IPS-18a (cell line): ENCODE measurements at regions not wholly inside any gene's neighbourhood (a gene's known extent, or its start where the extent isn't known, plus 50 kb on each side); places are given as distances from the start of the nearest gene placed in this dataset.

ENCODE experiments used
- H3K27ac ChIP-seq: one replicate; pipeline ENCODE4 v1.5.1; 2013; ENCODE audit warnings: low read length
- H3K27me3 ChIP-seq: one replicate; pipeline ENCODE4 v1.6.1; 2013; ENCODE audit warnings: mild to moderate bottlenecking, low read length; ENCODE audit not compliant: control insufficient read depth, insufficient read depth
- H3K36me3 ChIP-seq: one replicate; pipeline ENCODE4 v1.6.1; 2013; ENCODE audit warnings: low read depth, low read length; ENCODE audit not compliant: control insufficient read depth
- H3K4me1 ChIP-seq: one replicate; pipeline ENCODE4 v1.6.1; 2013; ENCODE audit warnings: low read depth, low read length; ENCODE audit not compliant: control insufficient read depth
- H3K4me3 ChIP-seq: one replicate; pipeline ENCODE4 v1.5.1; 2013; ENCODE audit warnings: low read length
- H3K9ac ChIP-seq: one replicate; pipeline ENCODE4 v1.6.1; 2013; ENCODE audit warnings: mild to moderate bottlenecking, low read length, moderate library complexity
- H3K9me3 ChIP-seq: one replicate; pipeline ENCODE4 v1.6.1; 2013; ENCODE audit warnings: low read depth, low read length; ENCODE audit not compliant: control insufficient read depth

DNA sequence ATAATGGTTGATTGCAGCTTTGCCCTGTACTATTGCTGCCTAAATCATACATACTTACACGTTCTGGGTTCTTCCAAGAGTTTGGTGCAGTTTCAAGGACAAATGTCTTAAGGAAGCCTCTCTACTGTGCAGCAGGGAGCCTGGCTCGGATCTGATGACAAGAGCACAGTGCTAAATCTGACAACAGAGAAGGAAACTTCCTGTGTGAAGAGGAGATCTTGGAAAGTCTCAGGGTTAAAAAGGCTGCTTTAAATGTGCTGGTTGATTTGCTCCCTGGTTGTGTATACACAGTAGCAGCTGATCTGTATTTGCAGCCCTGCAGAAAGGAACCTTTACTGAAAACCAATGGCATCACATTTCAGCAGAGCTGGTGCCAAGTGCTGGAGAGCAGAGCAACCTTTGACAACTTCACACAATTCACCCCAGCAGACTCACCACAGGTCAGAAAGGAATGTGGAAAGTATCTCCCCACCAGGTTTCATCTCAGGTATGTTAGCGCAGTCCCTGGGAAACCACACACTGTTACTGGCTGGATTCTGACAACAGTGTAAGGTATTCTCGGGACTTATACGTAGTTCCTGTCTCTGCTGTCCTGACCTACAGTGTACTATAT lies 355.0 kb upstream of the ESRRG start:
- H3K27ac ChIP-seq = no peak overlapping the region
- H3K4me3 ChIP-seq = no peak overlapping the region
- H3K9me3 ChIP-seq = no peaks in the 10 kb centered on the region
- H3K9ac ChIP-seq = no peak overlapping the region
- no peaks in the 10 kb centered on the region for H3K27me3 ChIP-seq
- H3K36me3 ChIP-seq = no peaks in the 10 kb centered on the region
- no peaks in the 10 kb centered on the region for H3K4me1 ChIP-seq

DNA sequence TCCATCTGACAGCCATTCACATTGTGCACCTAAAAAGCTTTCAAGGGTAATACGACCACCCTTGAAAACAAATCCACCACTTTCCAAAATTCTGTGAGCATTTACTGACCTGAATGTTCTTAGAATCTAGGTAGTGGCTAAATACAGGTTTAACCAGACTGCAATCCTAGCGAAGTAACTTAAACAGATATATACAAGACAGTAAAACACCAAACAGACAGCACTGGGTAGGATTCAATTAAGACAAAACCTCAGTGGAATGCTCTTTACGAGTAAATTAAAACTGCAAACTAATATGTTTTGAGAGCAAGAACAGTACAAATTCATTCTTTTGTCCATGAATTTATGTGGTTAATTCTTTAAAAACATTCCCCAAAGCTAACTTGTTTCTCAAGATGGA lies 354.2 kb upstream of the ESRRG start:
- no peak overlapping the region for H3K4me3 ChIP-seq
- no peaks in the 10 kb centered on the region for H3K27me3 ChIP-seq
- H3K9ac ChIP-seq = no peak overlapping the region
- no peaks in the 10 kb centered on the region for H3K36me3 ChIP-seq
- H3K4me1 ChIP-seq = no peaks in the 10 kb centered on the region
- H3K9me3 ChIP-seq = no peaks in the 10 kb centered on the region
- no peak overlapping the region for H3K27ac ChIP-seq

DNA sequence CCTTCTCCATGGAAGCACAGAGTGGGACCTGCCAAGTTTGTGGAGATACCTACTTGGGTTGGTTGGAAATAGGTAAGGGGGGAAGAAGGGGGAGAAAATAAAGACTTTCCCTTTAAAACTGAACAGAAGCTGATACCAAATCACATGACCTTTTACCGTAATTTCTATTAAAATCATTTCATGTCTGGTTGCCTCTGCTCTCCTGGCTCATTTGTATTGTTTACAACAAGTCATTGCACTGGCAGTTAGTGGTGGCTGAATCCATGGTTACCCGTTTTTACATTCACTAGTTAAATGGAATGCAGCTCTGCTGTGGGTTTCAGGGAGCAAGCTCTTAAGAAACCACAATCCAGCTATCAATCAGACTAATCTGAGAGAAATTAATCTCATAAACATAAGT lies 353.7 kb upstream of the ESRRG start:
- H3K27me3 ChIP-seq = no peaks in the 10 kb centered on the region

DNA sequence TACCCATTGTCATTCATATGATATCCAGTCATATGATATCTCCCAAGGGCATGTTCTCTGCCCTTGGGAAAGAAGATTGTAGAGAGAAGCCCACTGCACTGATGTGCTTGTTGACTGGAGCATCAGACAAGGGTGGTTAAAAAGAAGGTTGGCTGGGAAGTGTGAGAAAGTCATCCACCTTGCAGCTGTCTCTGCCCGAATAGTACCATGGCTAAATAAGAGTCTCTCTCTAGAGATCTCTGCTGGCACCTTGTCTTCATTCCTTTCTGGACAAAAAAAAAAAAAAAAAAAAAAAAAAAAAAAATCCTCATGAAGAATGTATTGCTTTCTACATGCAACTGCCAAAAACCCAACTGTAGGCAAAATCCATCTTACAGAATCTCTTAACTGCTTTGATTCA lies 349.7 kb upstream of the ESRRG start:
- H3K27me3 ChIP-seq = no peaks in the 10 kb centered on the region

More for the DNA sequence above, 353.7 kb upstream of the ESRRG start:
- Histone ChIP-seq H3K9ac (no peak overlapping the region), H3K36me3 (no peaks in the 10 kb centered on the region), H3K9me3 (no peaks in the 10 kb centered on the region), H3K27ac (no peak overlapping the region), H3K4me3 (no peak overlapping the region), H3K4me1 (no peaks in the 10 kb centered on the region)

DNA sequence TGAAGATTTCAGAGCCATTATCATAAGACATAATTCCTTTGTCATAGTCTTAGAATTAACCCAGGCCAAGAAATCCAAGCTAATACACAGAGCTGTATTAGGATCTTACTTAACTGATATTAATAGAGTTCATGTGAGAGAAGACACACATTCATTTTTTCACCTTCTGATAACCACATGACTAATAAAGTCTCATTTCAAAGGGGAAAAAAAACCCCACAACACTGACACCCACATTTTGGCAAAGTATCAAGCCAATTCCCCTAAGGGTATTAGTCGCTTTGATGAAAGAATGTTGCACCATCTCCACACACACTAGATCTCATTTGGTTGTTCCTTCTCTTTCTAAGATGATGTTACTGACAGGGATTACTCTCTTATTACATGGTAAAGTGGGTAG lies 344.4 kb upstream of the ESRRG start:
- Histone ChIP-seq H3K9ac (no peak overlapping the region), H3K27me3 (no peaks in the 10 kb centered on the region), H3K27ac (no peak overlapping the region), H3K36me3 (no peaks in the 10 kb centered on the region), H3K4me1 (no peaks in the 10 kb centered on the region), H3K9me3 (no peaks in the 10 kb centered on the region), H3K4me3 (no peak overlapping the region)

More for the DNA sequence above, 349.7 kb upstream of the ESRRG start:
- H3K36me3 ChIP-seq = no peaks in the 10 kb centered on the region
- H3K9ac ChIP-seq = no peak overlapping the region
- H3K9me3 ChIP-seq = no peaks in the 10 kb centered on the region
- H3K4me3 ChIP-seq = no peak overlapping the region
- H3K4me1 ChIP-seq = no peaks in the 10 kb centered on the region
- H3K27ac ChIP-seq = no peak overlapping the region

DNA sequence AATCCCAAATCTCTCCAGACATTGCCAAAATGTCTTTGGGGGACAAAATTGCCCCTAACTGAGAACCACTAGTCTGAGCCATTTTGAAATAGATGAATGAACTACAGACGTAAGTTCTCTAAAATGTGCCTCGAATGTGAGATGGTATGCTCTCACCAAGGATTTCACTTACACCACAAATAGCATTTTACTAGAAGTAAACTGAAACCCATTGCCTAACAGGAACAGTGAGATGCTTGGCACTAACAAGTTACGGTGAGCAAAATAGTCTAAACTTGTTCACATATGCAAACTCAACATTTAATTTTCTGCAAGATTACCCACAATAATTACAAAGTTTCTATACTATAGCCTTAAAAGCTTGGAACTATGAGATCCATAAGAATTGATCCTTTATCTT lies 343.6 kb upstream of the ESRRG start:
- no peaks in the 10 kb centered on the region for H3K27me3 ChIP-seq
- H3K9me3 ChIP-seq = no peaks in the 10 kb centered on the region
- no peak overlapping the region for H3K27ac ChIP-seq
- no peak overlapping the region for H3K4me3 ChIP-seq
- no peaks in the 10 kb centered on the region for H3K4me1 ChIP-seq
- no peak overlapping the region for H3K9ac ChIP-seq
- H3K36me3 ChIP-seq = no peaks in the 10 kb centered on the region

DNA sequence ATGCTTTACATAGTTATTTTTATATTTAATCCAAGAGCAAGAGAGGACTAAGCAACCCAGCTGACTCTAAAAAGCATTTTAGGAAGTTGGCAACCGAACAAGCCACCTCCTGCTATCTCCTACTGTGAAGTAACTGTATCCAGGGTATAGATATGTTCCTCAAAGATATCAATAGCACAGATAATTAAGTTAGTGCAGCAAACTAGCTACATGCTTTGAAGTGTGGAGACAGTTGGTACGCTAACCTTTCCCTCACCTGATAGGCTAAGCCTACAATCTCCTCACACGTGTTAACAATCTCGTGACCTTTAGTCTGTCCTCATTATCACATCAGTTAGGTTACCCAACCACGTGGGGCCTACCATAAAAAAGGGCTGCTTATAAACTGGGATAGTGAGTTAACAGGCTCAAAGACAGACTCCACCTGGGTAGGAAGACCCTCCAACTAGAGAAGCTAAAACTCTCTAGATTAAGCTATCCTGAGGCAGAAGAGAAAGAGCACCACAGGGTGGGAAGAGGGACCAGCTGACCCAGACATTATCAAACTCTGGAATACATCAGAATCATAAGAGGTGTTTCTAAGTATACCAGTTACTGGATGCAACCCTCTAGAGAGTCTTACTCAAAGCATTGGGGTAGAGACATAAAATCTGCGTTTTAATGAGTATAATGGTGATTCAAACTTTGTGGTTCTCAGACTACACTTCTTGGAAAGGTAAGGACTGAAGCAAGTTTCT lies 340.1 kb upstream of the ESRRG start:
- no peaks in the 10 kb centered on the region for H3K9me3 ChIP-seq
- H3K27ac ChIP-seq = no peak overlapping the region
- no peaks in the 10 kb centered on the region for H3K4me1 ChIP-seq
- no peaks in the 10 kb centered on the region for H3K27me3 ChIP-seq
- H3K36me3 ChIP-seq = no peaks in the 10 kb centered on the region
- H3K9ac ChIP-seq = no peak overlapping the region
- H3K4me3 ChIP-seq = no peak overlapping the region

DNA sequence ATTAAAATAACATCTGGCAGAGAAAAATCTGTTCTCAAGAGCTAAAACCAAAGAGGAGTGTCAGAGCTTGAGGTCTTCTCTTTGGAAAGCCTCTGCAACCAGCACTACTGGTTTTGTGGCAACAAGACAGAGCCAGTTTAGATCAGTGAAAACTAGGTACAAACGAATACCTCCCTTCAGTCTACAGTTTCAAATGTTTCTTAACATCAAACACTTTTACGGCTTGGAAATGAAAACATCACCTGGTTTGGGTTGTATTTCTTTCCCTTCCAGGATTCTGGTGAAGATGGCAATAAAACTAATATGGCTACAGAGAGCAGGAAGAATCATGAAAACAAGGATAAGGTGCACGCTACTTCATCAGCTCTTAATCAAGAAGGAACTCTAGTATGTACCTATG lies 339.4 kb upstream of the ESRRG start:
- no peaks in the 10 kb centered on the region for H3K36me3 ChIP-seq
- H3K27ac ChIP-seq = no peak overlapping the region
- H3K27me3 ChIP-seq = no peaks in the 10 kb centered on the region

DNA sequence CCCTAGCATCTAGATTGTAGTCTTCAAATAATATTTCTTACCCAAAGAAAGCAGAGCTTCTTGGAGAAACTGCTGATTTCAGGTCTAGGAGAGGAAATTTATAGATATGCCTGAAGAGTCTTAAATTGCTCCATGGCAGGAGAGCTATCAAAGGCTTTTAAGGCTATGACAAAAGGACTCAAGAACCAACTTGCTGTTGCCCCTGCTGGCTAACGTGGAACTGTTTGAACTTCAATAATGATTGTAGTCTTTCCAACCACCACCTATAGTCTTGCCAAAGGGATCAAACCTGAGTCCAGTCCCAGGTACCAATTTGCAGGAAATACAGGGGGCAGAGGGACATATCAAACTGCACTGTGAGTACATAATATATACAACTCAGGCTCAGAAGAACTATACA lies 336.2 kb upstream of the ESRRG start:
- H3K4me1 ChIP-seq = no peaks in the 10 kb centered on the region
- H3K27ac ChIP-seq = no peak overlapping the region
- H3K27me3 ChIP-seq = no peaks in the 10 kb centered on the region
- H3K4me3 ChIP-seq = no peak overlapping the region
- no peak overlapping the region for H3K9ac ChIP-seq
- H3K36me3 ChIP-seq = no peaks in the 10 kb centered on the region
- H3K9me3 ChIP-seq = no peaks in the 10 kb centered on the region

More for the DNA sequence above, 339.4 kb upstream of the ESRRG start:
- Histone ChIP-seq H3K4me3 (no peak overlapping the region), H3K9ac (no peak overlapping the region), H3K4me1 (no peaks in the 10 kb centered on the region), H3K9me3 (no peaks in the 10 kb centered on the region)

DNA sequence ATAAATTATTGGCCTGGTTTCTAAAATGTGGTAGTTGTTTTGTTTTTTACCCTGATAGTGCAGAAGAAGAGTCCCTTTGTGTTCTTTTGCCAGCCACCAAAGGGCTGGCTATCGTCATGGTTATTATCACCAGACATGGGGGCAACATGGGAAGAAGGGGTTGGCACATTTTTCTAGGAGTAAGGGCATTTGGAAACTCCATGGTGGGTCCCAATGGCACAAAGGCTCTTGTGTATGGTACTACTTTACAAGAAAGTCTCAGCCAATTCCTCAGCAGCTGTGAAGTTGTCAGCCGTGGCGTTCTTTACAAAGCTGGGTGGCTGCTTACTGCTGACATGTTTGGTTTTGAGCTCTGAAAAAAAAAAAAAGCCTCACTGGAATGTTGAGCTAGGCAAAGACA lies 330.4 kb upstream of the ESRRG start:
- Histone ChIP-seq H3K9me3 (no peaks in the 10 kb centered on the region), H3K4me1 (no peaks in the 10 kb centered on the region), H3K9ac (no peak overlapping the region), H3K36me3 (no peaks in the 10 kb centered on the region), H3K27me3 (no peaks in the 10 kb centered on the region), H3K4me3 (no peak overlapping the region), H3K27ac (no peak overlapping the region)

DNA sequence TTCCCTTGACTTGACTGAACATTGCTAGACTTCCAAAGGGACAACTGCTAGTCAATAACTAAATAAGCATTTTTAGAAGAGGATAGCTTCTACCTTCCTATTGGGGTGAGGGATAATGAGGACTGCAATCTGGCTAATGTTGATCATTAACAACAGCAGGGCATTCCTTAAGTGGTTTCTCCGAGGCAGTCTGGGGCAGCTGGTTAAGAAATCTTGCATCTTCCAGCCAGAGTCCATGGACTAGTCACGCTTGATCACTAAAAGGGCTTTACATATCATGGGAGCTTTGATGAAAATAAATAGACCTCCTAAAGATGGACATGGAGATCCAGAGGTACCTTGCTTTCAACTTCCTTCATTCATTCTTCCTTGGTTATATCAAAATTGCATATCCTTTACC lies 329.4 kb upstream of the ESRRG start:
- no peaks in the 10 kb centered on the region for H3K9me3 ChIP-seq

DNA sequence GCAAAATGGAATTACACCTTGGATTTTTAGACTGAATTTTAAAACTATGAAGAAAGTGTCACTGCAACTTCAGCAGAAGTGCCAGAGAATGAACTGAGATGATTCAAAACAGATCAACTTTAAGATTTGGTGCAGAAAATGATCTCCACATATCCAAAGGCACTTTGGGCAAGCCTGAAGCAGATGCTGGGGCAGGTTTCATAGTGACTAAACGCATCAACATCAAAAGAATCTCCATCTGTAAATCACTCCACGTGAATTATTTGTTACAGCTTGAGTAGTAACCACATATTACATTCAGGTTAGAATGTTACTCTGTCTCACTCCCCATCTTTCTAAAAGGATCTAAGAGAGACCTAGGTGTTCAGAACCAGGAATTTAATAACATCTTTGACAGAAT lies 329.0 kb upstream of the ESRRG start:
- no peaks in the 10 kb centered on the region for H3K9me3 ChIP-seq
- no peak overlapping the region for H3K27ac ChIP-seq
- no peak overlapping the region for H3K4me3 ChIP-seq
- no peaks in the 10 kb centered on the region for H3K4me1 ChIP-seq
- H3K27me3 ChIP-seq = no peaks in the 10 kb centered on the region
- no peak overlapping the region for H3K9ac ChIP-seq
- H3K36me3 ChIP-seq = no peaks in the 10 kb centered on the region

More for the DNA sequence above, 329.4 kb upstream of the ESRRG start:
- Histone ChIP-seq H3K4me1 (no peaks in the 10 kb centered on the region), H3K36me3 (no peaks in the 10 kb centered on the region), H3K4me3 (no peak overlapping the region), H3K27ac (no peak overlapping the region), H3K27me3 (no peaks in the 10 kb centered on the region), H3K9ac (no peak overlapping the region)
